Fibroblast of lung (primary cell): ENCODE measurements at regions not wholly inside any gene's neighbourhood (a gene's known extent, or its start where the extent isn't known, plus 50 kb on each side); places are given as distances from the start of the nearest gene placed in this dataset.

Experiments used
- DNase-seq, 2 donors: peaks; one replicate each; pipeline versions ENCODE4 v3.0.0 to v3.0.0-alpha.2; 2010; ENCODE audit warnings: low read depth in 2 of 2
- H2AFZ ChIP-seq: 2 replicates; pipeline ENCODE4 v1.5.1; 2012; ENCODE audit warnings: low read length, control low read depth, inconsistent platforms
- H3K27ac ChIP-seq: 2 replicates; pipeline ENCODE4 v1.5.1; 2011; ENCODE audit warnings: low read length, control low read depth; ENCODE audit not compliant: insufficient read depth
- H3K27me3 ChIP-seq: 2 replicates; pipeline ENCODE4 v1.5.1; 2011; ENCODE audit warnings: mild to moderate bottlenecking, low read length; ENCODE audit not compliant: control insufficient read depth, insufficient read depth
- H3K36me3 ChIP-seq: 2 replicates; pipeline ENCODE4 v1.5.1; 2011; ENCODE audit warnings: low read length; ENCODE audit not compliant: control insufficient read depth, insufficient read depth
- H3K4me1 ChIP-seq: 2 replicates; pipeline ENCODE4 v1.5.1; 2011; ENCODE audit warnings: low read length; ENCODE audit not compliant: control insufficient read depth, insufficient read depth; ENCODE audit errors: extremely low read depth
- H3K4me2 ChIP-seq: 2 replicates; pipeline ENCODE4 v1.5.1; 2011; ENCODE audit warnings: low read length, control low read depth; ENCODE audit not compliant: insufficient read depth; ENCODE audit errors: extremely low read depth
- H3K4me3 ChIP-seq, 4 experiments: fragments of 200-600 bp in 1 of 4; sonication (generic) in 1 of 4; replicated peaks in 1 of 4; 2 replicates each; pipeline ENCODE4 v1.5.1; 2011 to 2016; ENCODE audit warnings: low read length in 4 of 4, low read depth in 3 of 4, mild to moderate bottlenecking in 3 of 4, control low read depth in 2 of 4, inconsistent platforms in 1 of 4, mixed read lengths in 1 of 4; ENCODE audit not compliant: insufficient read depth in 1 of 4; ENCODE audit errors: control extremely low read depth in 1 of 4
- H3K79me2 ChIP-seq: 2 replicates; pipeline ENCODE4 v1.5.1; 2012; ENCODE audit warnings: mild to moderate bottlenecking, low read length, inconsistent platforms; ENCODE audit not compliant: control insufficient read depth, insufficient read depth
- H3K9ac ChIP-seq: 2 replicates; pipeline ENCODE4 v1.5.1; 2011; ENCODE audit warnings: mild to moderate bottlenecking, low read length, control low read depth; ENCODE audit not compliant: insufficient read depth
- H3K9me3 ChIP-seq: 2 replicates; pipeline ENCODE4 v1.5.1; 2012; ENCODE audit warnings: low read depth, low read length; ENCODE audit not compliant: control insufficient read depth, insufficient read depth
- H4K20me1 ChIP-seq: 2 replicates; pipeline ENCODE4 v1.5.1; 2011; ENCODE audit warnings: low read length; ENCODE audit not compliant: control insufficient read depth, insufficient read depth; ENCODE audit errors: extremely low read depth
- EZH2 ChIP-seq: IDR thresholded peaks from 2 replicates; pipeline ENCODE4 v1.5.1; 2012; ENCODE audit warnings: low read length, control low read depth, mild to moderate bottlenecking; ENCODE audit errors: missing control alignments
- TF ChIP-seq, protein P1 (sequence below), 2 donors: IDR thresholded peaks in 1 of 2; conservative IDR thresholded peaks in 1 of 2; 1 replicate in 1 of 2; 2 replicates in 1 of 2; pipeline ENCODE4 v1.5.1; 2011 to 2012; ENCODE audit warnings: low read length in 2 of 2, control low read depth in 1 of 2, inconsistent platforms in 1 of 2, low read depth in 1 of 2, mild to moderate bottlenecking in 1 of 2

DNA sequence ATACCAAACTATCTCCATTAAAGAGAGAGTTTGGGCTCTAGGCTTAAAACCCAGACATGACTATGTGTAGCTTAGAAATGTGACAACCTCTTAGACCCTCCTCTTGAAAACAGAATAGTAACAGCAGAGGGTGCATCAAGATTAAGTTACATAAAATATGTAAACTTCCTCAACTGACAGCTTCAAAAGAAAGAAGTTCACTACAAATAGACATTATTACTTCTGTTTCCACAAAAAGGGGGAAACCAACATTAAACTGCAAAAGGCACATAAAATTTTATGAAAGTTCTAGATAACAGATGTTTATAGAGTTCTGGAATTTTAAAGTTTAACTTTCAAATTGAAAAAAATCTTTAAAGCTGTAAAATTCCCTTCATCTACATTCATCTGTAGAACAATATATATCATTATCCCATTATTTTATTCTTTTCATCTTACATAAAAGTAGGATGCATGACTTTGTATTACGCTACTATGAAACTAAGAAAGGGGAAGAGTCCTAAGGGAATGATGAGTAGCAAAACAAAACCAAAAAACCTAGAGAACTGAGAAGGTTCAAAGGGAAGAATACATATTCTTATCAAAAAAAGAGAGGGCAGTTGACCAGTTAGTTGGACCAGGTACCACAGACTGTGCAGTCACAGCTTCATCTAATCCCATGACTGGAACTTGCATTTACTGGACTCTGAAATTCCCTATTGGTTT is 177.0 kb downstream of the SIPA1L2 start:
- H3K27ac ChIP-seq: no peak overlapping the region

GRCh38 chr1:232452117-232452516 is 177.8 kb downstream of the SIPA1L2 start:
- Histone ChIP-seq H3K79me2 (no peaks in the 10 kb centered on the region), H4K20me1 (no peaks in the 10 kb centered on the region), H3K27ac (no peak overlapping the region), H2AFZ (no peak overlapping the region), H3K9me3 (no peaks in the 10 kb centered on the region), H3K36me3 (no peaks in the 10 kb centered on the region), H3K4me1 (no peaks in the 10 kb centered on the region), H3K27me3 (no peaks in the 10 kb centered on the region), H3K4me3 (no peak overlapping the region), H3K9ac (no peak overlapping the region), H3K4me2 (no peak overlapping the region)
- no peak for DNase-seq
- no peak for TF ChIP-seq EZH2
- TF ChIP-seq, protein P1, sequence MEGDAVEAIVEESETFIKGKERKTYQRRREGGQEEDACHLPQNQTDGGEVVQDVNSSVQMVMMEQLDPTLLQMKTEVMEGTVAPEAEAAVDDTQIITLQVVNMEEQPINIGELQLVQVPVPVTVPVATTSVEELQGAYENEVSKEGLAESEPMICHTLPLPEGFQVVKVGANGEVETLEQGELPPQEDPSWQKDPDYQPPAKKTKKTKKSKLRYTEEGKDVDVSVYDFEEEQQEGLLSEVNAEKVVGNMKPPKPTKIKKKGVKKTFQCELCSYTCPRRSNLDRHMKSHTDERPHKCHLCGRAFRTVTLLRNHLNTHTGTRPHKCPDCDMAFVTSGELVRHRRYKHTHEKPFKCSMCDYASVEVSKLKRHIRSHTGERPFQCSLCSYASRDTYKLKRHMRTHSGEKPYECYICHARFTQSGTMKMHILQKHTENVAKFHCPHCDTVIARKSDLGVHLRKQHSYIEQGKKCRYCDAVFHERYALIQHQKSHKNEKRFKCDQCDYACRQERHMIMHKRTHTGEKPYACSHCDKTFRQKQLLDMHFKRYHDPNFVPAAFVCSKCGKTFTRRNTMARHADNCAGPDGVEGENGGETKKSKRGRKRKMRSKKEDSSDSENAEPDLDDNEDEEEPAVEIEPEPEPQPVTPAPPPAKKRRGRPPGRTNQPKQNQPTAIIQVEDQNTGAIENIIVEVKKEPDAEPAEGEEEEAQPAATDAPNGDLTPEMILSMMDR (conservative IDR thresholded peaks at IDR 0.05 in 1 of 2, IDR thresholded peaks at IDR 0.05 in 1 of 2; ENCODE audit: low read depth in 1 of 2, low read length in 2 of 2): no peak

More for the DNA sequence above, 177.0 kb downstream of the SIPA1L2 start:
- H2AFZ ChIP-seq: no peak overlapping the region
- no peaks in the 10 kb centered on the region for H3K9me3 ChIP-seq
- DNase-seq: no peak
- H3K36me3 ChIP-seq: no peaks in the 10 kb centered on the region
- H3K79me2 ChIP-seq: no peaks in the 10 kb centered on the region
- no peak overlapping the region for H3K4me2 ChIP-seq
- no peaks in the 10 kb centered on the region for H3K27me3 ChIP-seq
- no peak for TF ChIP-seq EZH2
- no peak overlapping the region for H3K4me3 ChIP-seq
- H3K9ac ChIP-seq: no peak overlapping the region
- H3K4me1 ChIP-seq: no peaks in the 10 kb centered on the region
- H4K20me1 ChIP-seq: no peaks in the 10 kb centered on the region

DNA sequence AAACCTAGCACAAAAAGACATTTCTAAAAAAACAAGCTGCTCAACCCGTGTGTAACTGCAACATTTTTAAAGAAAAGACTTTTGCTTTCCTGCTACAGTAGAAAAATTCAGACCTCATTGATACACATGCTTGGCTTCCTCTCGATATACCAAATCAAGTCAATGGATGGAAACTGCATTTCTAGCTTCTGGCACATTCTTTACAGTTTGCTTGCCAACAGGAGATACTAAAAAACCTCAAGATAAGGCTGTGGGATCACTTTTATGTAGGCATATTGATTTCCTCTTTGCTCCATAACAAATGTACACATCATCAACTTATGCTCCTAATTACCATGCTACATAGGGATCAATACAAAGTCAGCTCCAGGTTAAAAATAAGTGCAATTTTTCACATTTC is 178.4 kb downstream of the SIPA1L2 start:
- no peaks in the 10 kb centered on the region for H3K79me2 ChIP-seq

More for the DNA sequence above, 178.4 kb downstream of the SIPA1L2 start:
- Histone ChIP-seq H3K27ac (no peak overlapping the region), H3K4me1 (no peaks in the 10 kb centered on the region), H3K36me3 (no peaks in the 10 kb centered on the region), H3K9ac (no peak overlapping the region), H3K4me2 (no peak overlapping the region), H3K27me3 (no peaks in the 10 kb centered on the region), H3K4me3 (no peak overlapping the region), H2AFZ (no peak overlapping the region), H3K9me3 (no peaks in the 10 kb centered on the region), H4K20me1 (no peaks in the 10 kb centered on the region)
- no peak for DNase-seq
- TF ChIP-seq, protein P1 (conservative IDR thresholded peaks at IDR 0.05 in 1 of 2, IDR thresholded peaks at IDR 0.05 in 1 of 2; ENCODE audit: low read depth in 1 of 2, low read length in 2 of 2): no peak
- no peak for TF ChIP-seq EZH2
